Type B pancreatic cell (in vitro differentiated cells): ENCODE measurements at regions not wholly inside any gene's neighbourhood (a gene's known extent, or its start where the extent isn't known, plus 50 kb on each side); places are given as distances from the start of the nearest gene placed in this dataset.

Experiments used
- DNase-seq: peaks from one replicate; pipeline ENCODE4 v3.0.0; 2021; ENCODE audit warnings: mixed read lengths; ENCODE audit not compliant: unreplicated experiment; ENCODE audit errors: extremely low spot score
- H3K27ac Mint-ChIP-seq: 2 replicates; pipeline ENCODE4 v1.8.0; 2021; ENCODE audit warnings: mild to moderate bottlenecking, mixed read lengths
- H3K27me3 Mint-ChIP-seq: 2 replicates; pipeline ENCODE4 v1.8.0; 2021; ENCODE audit warnings: mixed read lengths
- H3K36me3 Mint-ChIP-seq: 2 replicates; pipeline ENCODE4 v1.8.0; 2021; ENCODE audit warnings: mixed read lengths
- H3K4me1 Mint-ChIP-seq: one replicate; pipeline ENCODE4 v1.8.0; 2021; ENCODE audit warnings: mixed read lengths; ENCODE audit not compliant: unreplicated experiment
- H3K4me3 Mint-ChIP-seq: 2 replicates; pipeline ENCODE4 v1.8.0; 2021; ENCODE audit warnings: mild to moderate bottlenecking, mixed read lengths
- H3K9me3 Mint-ChIP-seq: 2 replicates; pipeline ENCODE4 v1.8.0; 2021; ENCODE audit warnings: mixed read lengths
- CTCF ChIP-seq: fragments of 200-600 bp; sonication (generic); conservative IDR thresholded peaks from 2 replicates; pipeline ENCODE4 v1.5.0; 2021; ENCODE audit warnings: antibody characterized with exemption, mild to moderate bottlenecking

DNA sequence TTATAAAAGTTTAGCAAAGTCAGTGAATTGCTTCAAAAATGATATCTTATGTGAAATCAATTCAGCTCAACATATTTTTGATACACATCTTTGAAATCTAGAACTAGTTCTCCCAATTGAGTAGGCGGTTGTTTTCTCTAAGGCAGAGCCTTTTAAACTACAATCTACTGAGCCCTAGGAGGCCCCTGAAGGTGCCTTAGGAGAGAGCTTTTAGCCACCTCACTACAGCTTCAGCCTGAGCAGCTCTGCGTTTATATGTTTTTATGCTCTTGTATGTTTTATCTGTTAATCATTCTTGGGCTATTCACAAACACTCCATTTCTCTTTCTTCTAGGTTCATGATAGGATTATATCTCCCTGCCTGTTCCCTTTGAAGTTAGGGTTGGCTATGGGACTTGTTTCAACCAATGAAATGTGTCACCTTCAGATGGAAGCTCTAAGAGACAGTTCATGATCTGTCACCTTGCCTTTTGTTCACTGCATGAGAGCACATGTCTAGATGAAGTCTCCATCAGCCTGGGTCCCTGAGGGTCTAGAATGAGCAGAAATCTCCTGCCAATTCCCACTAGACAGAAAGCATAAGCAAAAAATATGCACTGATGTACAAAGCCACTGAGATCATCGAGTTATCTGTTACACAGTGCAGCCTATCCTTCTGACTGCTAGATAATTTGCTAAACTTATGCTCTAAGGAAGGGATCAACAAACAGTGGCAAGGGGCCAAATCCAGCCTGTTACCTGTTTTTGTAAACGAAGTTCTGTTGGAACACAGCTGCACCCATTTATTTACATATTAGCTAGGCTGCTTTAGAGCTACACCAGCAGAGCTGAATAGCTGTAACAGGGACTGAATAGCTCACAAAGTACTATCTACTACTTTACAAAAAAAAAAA, 128.5 kb upstream of the CDK1 start:
- H3K36me3 Mint-ChIP-seq: no peaks in the 10 kb centered on the region
- TF ChIP-seq CTCF: no peak
- H3K27me3 Mint-ChIP-seq: no peaks in the 10 kb centered on the region
- peaks cover 19% of the 10 kb centered on the region for H3K4me1 Mint-ChIP-seq
- no peak overlapping the region for H3K27ac Mint-ChIP-seq
- no peak overlapping the region for H3K4me3 Mint-ChIP-seq
- DNase-seq: no peak
- H3K9me3 Mint-ChIP-seq: no peaks in the 10 kb centered on the region

DNA sequence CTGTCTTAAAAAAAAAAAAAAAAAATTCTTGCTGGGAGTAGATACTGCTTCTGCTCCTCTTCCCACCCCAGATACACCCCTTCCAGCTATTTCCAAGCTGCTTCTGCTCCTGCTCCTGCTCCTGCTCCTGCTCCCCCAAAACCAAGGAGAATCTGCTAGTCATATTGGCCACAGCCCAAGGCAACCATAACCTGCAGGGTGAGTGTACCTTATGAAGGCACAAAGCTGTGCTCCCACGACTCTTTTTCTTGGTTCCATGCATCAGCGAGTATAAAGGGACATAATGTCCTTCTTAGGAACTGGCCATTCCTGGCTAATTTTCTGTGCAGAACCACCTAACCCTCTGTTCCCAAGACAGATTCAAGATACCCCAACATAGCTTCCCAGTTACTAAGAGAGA, 129.5 kb upstream of the CDK1 start:
- DNase-seq: no peak
- H3K4me1 Mint-ChIP-seq: peaks cover 29% of the 10 kb centered on the region
- H3K27ac Mint-ChIP-seq: no peak overlapping the region
- no peaks in the 10 kb centered on the region for H3K36me3 Mint-ChIP-seq
- TF ChIP-seq CTCF: no peak
- H3K4me3 Mint-ChIP-seq: no peak overlapping the region
- no peaks in the 10 kb centered on the region for H3K27me3 Mint-ChIP-seq
- H3K9me3 Mint-ChIP-seq: no peaks in the 10 kb centered on the region

- H3K27me3 Mint-ChIP-seq: no peaks in the 10 kb centered on the region
- no peak overlapping the region for H3K4me3 Mint-ChIP-seq
- H3K36me3 Mint-ChIP-seq: no peaks in the 10 kb centered on the region
- no peak overlapping the region for H3K27ac Mint-ChIP-seq
- H3K4me1 Mint-ChIP-seq: peaks cover 32% of the 10 kb centered on the region
- peak; percentile 93 for TF ChIP-seq CTCF
- H3K9me3 Mint-ChIP-seq: no peaks in the 10 kb centered on the region
- no peak for DNase-seq
These were observed 131.1 kb upstream of the CDK1 start for GRCh38 chr10:60646966-60647796.

DNA sequence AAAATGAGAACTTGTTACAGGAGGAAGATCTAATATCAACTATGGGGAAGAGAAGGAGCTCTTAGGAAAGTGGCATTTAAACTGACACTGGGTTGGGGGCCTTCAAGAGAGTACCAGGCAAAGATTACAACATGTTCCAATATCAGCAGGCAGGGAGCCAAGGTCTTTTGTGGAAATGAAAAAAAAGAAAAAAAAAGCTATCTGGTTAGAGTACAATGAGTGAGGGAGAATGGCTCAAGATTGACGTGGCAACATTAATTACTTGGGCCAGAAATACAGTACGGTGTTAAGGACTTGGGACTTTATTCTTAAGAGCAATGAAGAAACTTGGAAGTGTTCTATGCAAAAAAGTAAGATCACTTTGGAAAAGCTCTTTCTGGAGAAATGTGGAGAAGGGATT, 132.3 kb upstream of the CDK1 start:
- TF ChIP-seq CTCF: no peak
- no peak overlapping the region for H3K27ac Mint-ChIP-seq
- peaks cover 32% of the 10 kb centered on the region for H3K4me1 Mint-ChIP-seq
- no peaks in the 10 kb centered on the region for H3K9me3 Mint-ChIP-seq
- DNase-seq: no peak
- no peaks in the 10 kb centered on the region for H3K36me3 Mint-ChIP-seq
- no peaks in the 10 kb centered on the region for H3K27me3 Mint-ChIP-seq
- no peak overlapping the region for H3K4me3 Mint-ChIP-seq

GRCh38 chr10:60644436-60645130, 133.7 kb upstream of the CDK1 start:
- Mint-ChIP-seq H3K36me3 (no peaks in the 10 kb centered on the region), H3K4me1 (peaks cover 23% of the 10 kb centered on the region), H3K27ac (no peak overlapping the region), H3K4me3 (no peak overlapping the region), H3K27me3 (no peaks in the 10 kb centered on the region), H3K9me3 (no peaks in the 10 kb centered on the region)
- DNase-seq: no peak
- no peak for TF ChIP-seq CTCF
